ENCODE measurements at regions not wholly inside any gene's neighbourhood (a gene's known extent, or its start where the extent isn't known, plus 50 kb on each side); places are given as distances from the start of the nearest gene placed in this dataset.

- DNase-seq: no peak
- ATAC-seq (ENCODE audit: low read depth): no peak
- intact Hi-C loops (cut with micrococcal nuclease): no loop called here
- POLR2A ChIA-PET: no interaction called here
- CTCF ChIA-PET: no interaction called here
- TF ChIP-seq CTCF (IDR thresholded peaks at IDR 0.05) (no peak), EZH2 (IDR thresholded peaks at IDR 0.05; ENCODE audit: borderline replicate concordance, insufficient read depth, low read depth, low read length, poor library complexity, severe bottlenecking) (no peak)
- H3K36me3 ChIP-seq (replicated peaks in 1 of 2; ENCODE audit: control extremely low read depth in 1 of 2, control insufficient read depth in 1 of 2, extremely low read depth in 1 of 2, insufficient read depth in 2 of 2, low read length in 1 of 2): no peaks in the 10 kb centered on the region
- H3K27me3 ChIP-seq (replicated peaks in 1 of 4; ENCODE audit: control extremely low read depth in 1 of 4, control insufficient read depth in 3 of 4, insufficient read depth in 4 of 4, low read length in 3 of 4): no peaks in the 10 kb centered on the region
- Mint-ChIP-seq H3K4me1 (no peaks in the 10 kb centered on the region), H3K4me3 (no peak overlapping the region), H3K27ac (no peak overlapping the region), H3K27me3 (no peaks in the 10 kb centered on the region), H3K9me3 (ENCODE audit: insufficient read depth) (peaks cover 12% of the 10 kb centered on the region)
- no peaks in the 10 kb centered on the region for H3K4me1 ChIP-seq (ENCODE audit: control insufficient read depth in 2 of 2, insufficient read depth in 2 of 2, low read length in 2 of 2)
- H3K27ac ChIP-seq (ENCODE audit: low read length in 2 of 2): no peak overlapping the region
- peaks cover 0 to 13% (median 0%) of the 10 kb centered on the region in 3 donors for H3K9me3 ChIP-seq (ENCODE audit: control extremely low read depth in 1 of 3, control insufficient read depth in 2 of 3, insufficient read depth in 1 of 3, low read length in 2 of 3)
- 78% methylated on average over 1 of the region's 5 CpGs for WGBS (ENCODE audit: insufficient coverage)
- H3K4me2 ChIP-seq (replicated peaks; ENCODE audit: low read depth, low read length, poor library complexity, severe bottlenecking): no peak overlapping the region
- H4K20me1 ChIP-seq (ENCODE audit: control insufficient read depth, insufficient read depth, low read length, poor library complexity, severe bottlenecking): no peaks in the 10 kb centered on the region
- no peak overlapping the region for H3K9ac ChIP-seq (ENCODE audit: low read length)
- H3K79me2 ChIP-seq (ENCODE audit: control insufficient read depth, insufficient read depth, low read length): no peaks in the 10 kb centered on the region
- no peak overlapping the region for H3K4me3 ChIP-seq (ENCODE audit: control extremely low read depth in 1 of 5, extremely low read depth in 1 of 5, insufficient read depth in 1 of 5, low read depth in 2 of 5, low read length in 4 of 5)
- H2AFZ ChIP-seq (ENCODE audit: insufficient read depth, low read depth, low read length, poor library complexity, severe bottlenecking): no peak overlapping the region
Observed at GRCh38 chr6:135722679-135723078, 128.8 kb upstream of the PDE7B start.

GRCh38 chr6:135728589-135728988 lies 122.9 kb upstream of the PDE7B start:
- Mint-ChIP-seq H3K4me3 (no peak overlapping the region), H3K27ac (no peak overlapping the region), H3K4me1 (no peaks in the 10 kb centered on the region), H3K27me3 (peaks cover 5% of the 10 kb centered on the region), H3K9me3 (ENCODE audit: insufficient read depth) (peaks cover 8% of the 10 kb centered on the region)
- Histone ChIP-seq H3K4me2 (replicated peaks; ENCODE audit: low read depth, low read length, poor library complexity, severe bottlenecking) (no peak overlapping the region), H3K79me2 (ENCODE audit: control insufficient read depth, insufficient read depth, low read length) (no peaks in the 10 kb centered on the region), H2AFZ (ENCODE audit: insufficient read depth, low read depth, low read length, poor library complexity, severe bottlenecking) (no peak overlapping the region), H3K4me3 (ENCODE audit: control extremely low read depth in 1 of 5, extremely low read depth in 1 of 5, insufficient read depth in 1 of 5, low read depth in 2 of 5, low read length in 4 of 5) (no peak overlapping the region), H3K9ac (ENCODE audit: low read length) (no peak overlapping the region), H4K20me1 (ENCODE audit: control insufficient read depth, insufficient read depth, low read length, poor library complexity, severe bottlenecking) (no peaks in the 10 kb centered on the region), H3K27me3 (replicated peaks in 1 of 4; ENCODE audit: control extremely low read depth in 1 of 4, control insufficient read depth in 3 of 4, insufficient read depth in 4 of 4, low read length in 3 of 4) (no peaks in the 10 kb centered on the region), H3K36me3 (replicated peaks in 1 of 2; ENCODE audit: control extremely low read depth in 1 of 2, control insufficient read depth in 1 of 2, extremely low read depth in 1 of 2, insufficient read depth in 2 of 2, low read length in 1 of 2) (no peaks in the 10 kb centered on the region), H3K9me3 (ENCODE audit: control extremely low read depth in 1 of 3, control insufficient read depth in 2 of 3, insufficient read depth in 1 of 3, low read length in 2 of 3) (peaks cover 0 to 13% (median 0%) of the 10 kb centered on the region in 3 donors), H3K4me1 (ENCODE audit: control insufficient read depth in 2 of 2, insufficient read depth in 2 of 2, low read length in 2 of 2) (no peaks in the 10 kb centered on the region), H3K27ac (ENCODE audit: low read length in 2 of 2) (no peak overlapping the region)
- CTCF ChIA-PET: no interaction called here
- intact Hi-C loops (cut with micrococcal nuclease): no loop called here
- POLR2A ChIA-PET: no interaction called here
- WGBS (ENCODE audit: insufficient coverage): 100% methylated on average over 1 of the region's 2 CpGs
- no peak for ATAC-seq (ENCODE audit: low read depth)
- DNase-seq: no peak
- no peak for TF ChIP-seq EZH2 (IDR thresholded peaks at IDR 0.05; ENCODE audit: borderline replicate concordance, insufficient read depth, low read depth, low read length, poor library complexity, severe bottlenecking)
- no peak for TF ChIP-seq CTCF (IDR thresholded peaks at IDR 0.05)

Measured in B cell (primary cell).